ENCODE measurements at regions not wholly inside any gene's neighbourhood (a gene's known extent, or its start where the extent isn't known, plus 50 kb on each side); places are given as distances from the start of the nearest gene placed in this dataset.

DNA sequence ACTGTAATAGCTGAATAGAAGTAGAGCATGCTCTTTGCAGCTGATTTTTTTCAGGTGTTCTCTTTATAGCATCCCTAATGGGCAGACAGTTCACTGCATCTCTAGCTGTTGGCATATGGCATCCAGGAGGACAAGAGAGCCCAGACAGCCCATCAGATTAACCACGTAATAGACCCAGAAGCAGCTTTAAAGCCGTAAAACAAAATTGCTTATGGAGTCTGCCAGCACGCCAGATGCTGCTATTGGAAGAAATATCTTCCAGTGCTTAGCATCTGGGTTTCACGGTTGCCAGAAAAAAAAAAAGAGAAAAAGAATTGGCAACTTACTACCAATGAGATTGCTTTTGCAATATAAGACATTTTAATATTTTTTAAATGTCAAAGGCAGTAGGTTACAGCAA lies 869.4 kb upstream of the NUDT12 start:
- no peak overlapping the region for H3K27ac ChIP-seq (ENCODE audit: low read length)
- H3K9ac ChIP-seq (ENCODE audit: low read length in 2 of 2), result no peak overlapping the region
- no peak overlapping the region for H3K4me3 ChIP-seq (ENCODE audit: low read length in 2 of 2)
- no peaks in the 10 kb centered on the region for H3K9me3 ChIP-seq (ENCODE audit: control insufficient read depth in 2 of 2, low read length in 2 of 2)
- no peaks in the 10 kb centered on the region for H3K4me1 ChIP-seq (ENCODE audit: control insufficient read depth, insufficient read depth, low read length)
- no peaks in the 10 kb centered on the region for H3K36me3 ChIP-seq (ENCODE audit: control insufficient read depth in 2 of 2, insufficient read depth in 2 of 2, low read length in 2 of 2)
- H3K27me3 ChIP-seq (ENCODE audit: control insufficient read depth in 1 of 2, insufficient read depth in 2 of 2, low read length in 2 of 2), result no peaks in the 10 kb centered on the region

DNA sequence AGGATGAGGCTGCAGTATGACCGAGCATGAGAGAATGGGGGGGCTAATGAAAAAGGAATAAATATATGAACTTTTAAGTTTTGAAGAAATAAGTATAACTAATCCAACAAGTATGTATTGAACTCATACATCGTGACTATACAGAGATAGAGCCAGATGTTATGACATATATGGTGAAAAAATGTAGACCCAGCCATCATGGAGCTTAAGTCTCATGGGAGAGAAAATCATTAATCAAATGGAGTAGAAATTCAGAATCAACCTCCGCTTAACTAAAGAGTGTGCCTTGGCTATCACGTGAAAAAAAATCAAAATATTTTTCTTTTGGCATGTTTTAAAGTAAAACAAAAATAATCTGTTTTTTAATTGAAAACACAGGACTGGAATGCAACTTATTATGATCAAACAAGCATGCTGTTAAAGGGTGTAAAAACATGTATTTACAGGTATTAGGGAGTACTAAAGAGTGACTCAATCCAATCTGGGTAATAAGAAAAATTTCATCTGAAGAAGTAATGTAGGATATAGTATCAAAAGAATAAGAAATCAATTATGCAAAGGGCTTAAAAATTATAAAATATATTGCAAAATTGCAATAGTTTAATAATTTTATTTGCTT lies 868.5 kb upstream of the NUDT12 start:
- H3K4me3 ChIP-seq (ENCODE audit: low read length in 2 of 2), result no peak overlapping the region
- no peaks in the 10 kb centered on the region for H3K27me3 ChIP-seq (ENCODE audit: control insufficient read depth in 1 of 2, insufficient read depth in 2 of 2, low read length in 2 of 2)
- no peak overlapping the region for H3K9ac ChIP-seq (ENCODE audit: low read length in 2 of 2)
- no peaks in the 10 kb centered on the region for H3K36me3 ChIP-seq (ENCODE audit: control insufficient read depth in 2 of 2, insufficient read depth in 2 of 2, low read length in 2 of 2)
- no peaks in the 10 kb centered on the region for H3K4me1 ChIP-seq (ENCODE audit: control insufficient read depth, insufficient read depth, low read length)
- H3K9me3 ChIP-seq (ENCODE audit: control insufficient read depth in 2 of 2, low read length in 2 of 2), result no peaks in the 10 kb centered on the region
- no peak overlapping the region for H3K27ac ChIP-seq (ENCODE audit: low read length)

GRCh38 chr5:104429911-104430310 lies 867.3 kb upstream of the NUDT12 start:
- H3K4me3 ChIP-seq (ENCODE audit: low read length in 2 of 2), result no peak overlapping the region
- H3K9me3 ChIP-seq (ENCODE audit: control insufficient read depth in 2 of 2, low read length in 2 of 2), result no peaks in the 10 kb centered on the region
- H3K4me1 ChIP-seq (ENCODE audit: control insufficient read depth, insufficient read depth, low read length), result no peaks in the 10 kb centered on the region
- no peaks in the 10 kb centered on the region for H3K36me3 ChIP-seq (ENCODE audit: control insufficient read depth in 2 of 2, insufficient read depth in 2 of 2, low read length in 2 of 2)
- no peaks in the 10 kb centered on the region for H3K27me3 ChIP-seq (ENCODE audit: control insufficient read depth in 1 of 2, insufficient read depth in 2 of 2, low read length in 2 of 2)
- H3K27ac ChIP-seq (ENCODE audit: low read length), result no peak overlapping the region
- H3K9ac ChIP-seq (ENCODE audit: low read length in 2 of 2), result no peak overlapping the region

DNA sequence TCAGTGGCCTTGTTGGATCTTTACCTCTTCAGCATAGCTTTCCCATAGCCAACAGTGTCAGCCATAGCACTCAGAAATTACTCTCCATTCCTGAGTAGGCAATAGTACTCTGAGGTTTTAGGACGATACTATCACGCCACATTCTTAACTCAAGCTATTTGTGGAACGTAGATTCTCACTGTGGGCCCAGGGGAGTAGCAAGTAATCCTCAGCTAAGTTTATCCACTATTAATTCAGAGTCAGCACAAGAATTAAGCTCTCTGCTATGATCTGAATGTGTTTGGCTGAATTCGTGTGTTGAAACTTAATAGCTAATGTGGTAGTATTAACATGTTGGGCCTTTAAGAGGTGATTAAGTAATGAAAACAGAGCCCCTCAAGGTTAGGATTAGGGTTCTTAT lies 858.8 kb upstream of the NUDT12 start:
- Histone ChIP-seq H3K27ac (ENCODE audit: low read length) (no peak overlapping the region), H3K4me1 (ENCODE audit: control insufficient read depth, insufficient read depth, low read length) (no peaks in the 10 kb centered on the region), H3K4me3 (ENCODE audit: low read length in 2 of 2) (no peak overlapping the region), H3K27me3 (ENCODE audit: control insufficient read depth in 1 of 2, insufficient read depth in 2 of 2, low read length in 2 of 2) (no peaks in the 10 kb centered on the region), H3K9me3 (ENCODE audit: control insufficient read depth in 2 of 2, low read length in 2 of 2) (no peaks in the 10 kb centered on the region), H3K9ac (ENCODE audit: low read length in 2 of 2) (no peak overlapping the region), H3K36me3 (ENCODE audit: control insufficient read depth in 2 of 2, insufficient read depth in 2 of 2, low read length in 2 of 2) (no peaks in the 10 kb centered on the region)

DNA sequence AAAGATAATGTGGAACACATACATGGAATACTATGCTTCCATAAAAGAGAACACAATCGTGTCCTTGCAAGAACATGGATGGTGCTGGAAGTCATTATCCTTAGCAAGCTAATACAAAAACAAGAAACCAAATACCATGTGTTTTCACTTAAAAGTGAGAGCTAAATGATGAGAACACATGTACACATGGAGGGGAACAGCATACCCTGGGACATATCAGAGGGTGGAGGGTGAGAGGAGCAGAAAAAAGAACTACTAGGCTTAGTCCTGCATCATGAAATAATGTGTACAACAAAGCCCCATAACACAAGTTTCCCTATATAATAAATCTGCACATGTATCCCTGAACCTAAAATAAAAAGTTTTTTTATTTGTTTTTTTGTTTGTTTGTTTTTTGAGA lies 855.5 kb upstream of the NUDT12 start:
- Histone ChIP-seq H3K27me3 (ENCODE audit: control insufficient read depth in 1 of 2, insufficient read depth in 2 of 2, low read length in 2 of 2) (no peaks in the 10 kb centered on the region), H3K4me3 (ENCODE audit: low read length in 2 of 2) (no peak overlapping the region), H3K4me1 (ENCODE audit: control insufficient read depth, insufficient read depth, low read length) (no peaks in the 10 kb centered on the region), H3K36me3 (ENCODE audit: control insufficient read depth in 2 of 2, insufficient read depth in 2 of 2, low read length in 2 of 2) (no peaks in the 10 kb centered on the region), H3K9ac (ENCODE audit: low read length in 2 of 2) (no peak overlapping the region), H3K9me3 (ENCODE audit: control insufficient read depth in 2 of 2, low read length in 2 of 2) (no peaks in the 10 kb centered on the region), H3K27ac (ENCODE audit: low read length) (no peak overlapping the region)

DNA sequence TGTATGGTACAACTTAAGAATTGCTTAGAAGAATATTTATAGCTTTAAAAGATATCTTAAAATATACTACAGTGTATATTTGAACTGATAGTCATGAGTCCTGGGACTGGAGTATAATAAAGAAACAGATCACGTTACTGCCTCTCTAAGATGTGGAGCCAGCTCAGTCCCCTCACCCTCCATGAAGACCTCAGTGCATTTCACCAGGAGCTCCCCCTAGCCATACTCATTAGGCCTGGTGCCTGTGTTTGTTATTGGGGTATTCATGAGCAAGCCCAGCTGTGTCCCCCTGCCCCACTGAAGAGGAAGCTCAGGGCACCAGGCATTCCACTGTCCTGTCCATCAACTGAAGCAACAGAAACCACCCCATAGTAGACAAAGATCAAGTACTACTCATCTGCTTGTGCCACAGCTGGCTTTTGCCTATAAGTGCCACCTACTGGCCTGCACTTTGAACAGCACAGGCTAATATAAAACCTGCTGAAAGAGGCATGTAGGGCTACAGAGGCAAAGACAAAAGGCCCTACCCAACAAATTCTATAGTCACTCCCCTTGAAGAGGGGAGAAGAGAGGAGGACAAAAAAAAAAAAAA lies 850.2 kb upstream of the NUDT12 start:
- H3K4me3 ChIP-seq (ENCODE audit: low read length in 2 of 2), result no peak overlapping the region
- no peak overlapping the region for H3K9ac ChIP-seq (ENCODE audit: low read length in 2 of 2)
- no peaks in the 10 kb centered on the region for H3K9me3 ChIP-seq (ENCODE audit: control insufficient read depth in 2 of 2, low read length in 2 of 2)
- H3K27ac ChIP-seq (ENCODE audit: low read length), result no peak overlapping the region
- H3K4me1 ChIP-seq (ENCODE audit: control insufficient read depth, insufficient read depth, low read length), result no peaks in the 10 kb centered on the region
- H3K27me3 ChIP-seq (ENCODE audit: control insufficient read depth in 1 of 2, insufficient read depth in 2 of 2, low read length in 2 of 2), result no peaks in the 10 kb centered on the region
- no peaks in the 10 kb centered on the region for H3K36me3 ChIP-seq (ENCODE audit: control insufficient read depth in 2 of 2, insufficient read depth in 2 of 2, low read length in 2 of 2)

- Histone ChIP-seq H3K4me1 (ENCODE audit: control insufficient read depth, insufficient read depth, low read length) (no peaks in the 10 kb centered on the region), H3K9me3 (ENCODE audit: control insufficient read depth in 2 of 2, low read length in 2 of 2) (no peaks in the 10 kb centered on the region), H3K36me3 (ENCODE audit: control insufficient read depth in 2 of 2, insufficient read depth in 2 of 2, low read length in 2 of 2) (no peaks in the 10 kb centered on the region), H3K27ac (ENCODE audit: low read length) (no peak overlapping the region), H3K4me3 (ENCODE audit: low read length in 2 of 2) (no peak overlapping the region), H3K9ac (ENCODE audit: low read length in 2 of 2) (no peak overlapping the region), H3K27me3 (ENCODE audit: control insufficient read depth in 1 of 2, insufficient read depth in 2 of 2, low read length in 2 of 2) (no peaks in the 10 kb centered on the region)
Measured at GRCh38 chr5:104400941-104401340, 838.4 kb upstream of the NUDT12 start.

DNA sequence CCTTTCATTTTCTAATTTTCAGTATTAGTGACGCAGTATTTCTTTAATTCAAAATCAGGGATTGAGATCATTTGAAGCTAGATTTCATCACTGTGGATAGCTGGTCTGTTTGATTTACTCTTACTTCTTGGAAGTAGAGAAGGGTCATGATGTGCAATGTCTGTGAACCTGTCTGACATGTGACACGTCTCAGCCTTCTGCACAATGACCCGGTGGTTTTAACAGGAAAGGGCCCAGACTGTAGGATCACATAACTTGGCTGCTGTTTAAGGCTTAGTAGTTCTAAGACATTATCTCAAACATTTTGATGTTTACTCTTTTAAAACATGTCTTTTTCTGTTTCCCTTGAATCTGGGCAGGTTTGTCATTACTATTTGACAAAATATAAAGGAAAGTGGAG lies 823.3 kb upstream of the NUDT12 start:
- Histone ChIP-seq H3K36me3 (ENCODE audit: control insufficient read depth in 2 of 2, insufficient read depth in 2 of 2, low read length in 2 of 2) (no peaks in the 10 kb centered on the region), H3K9ac (ENCODE audit: low read length in 2 of 2) (no peak overlapping the region), H3K4me1 (ENCODE audit: control insufficient read depth, insufficient read depth, low read length) (no peaks in the 10 kb centered on the region), H3K4me3 (ENCODE audit: low read length in 2 of 2) (no peak overlapping the region), H3K9me3 (ENCODE audit: control insufficient read depth in 2 of 2, low read length in 2 of 2) (no peaks in the 10 kb centered on the region), H3K27ac (ENCODE audit: low read length) (no peak overlapping the region), H3K27me3 (ENCODE audit: control insufficient read depth in 1 of 2, insufficient read depth in 2 of 2, low read length in 2 of 2) (no peaks in the 10 kb centered on the region)

- no peaks in the 10 kb centered on the region for H3K4me1 ChIP-seq (ENCODE audit: control insufficient read depth, insufficient read depth, low read length)
- H3K27me3 ChIP-seq (ENCODE audit: control insufficient read depth in 1 of 2, insufficient read depth in 2 of 2, low read length in 2 of 2), result no peaks in the 10 kb centered on the region
- no peak overlapping the region for H3K9ac ChIP-seq (ENCODE audit: low read length in 2 of 2)
- no peak overlapping the region for H3K27ac ChIP-seq (ENCODE audit: low read length)
- no peaks in the 10 kb centered on the region for H3K36me3 ChIP-seq (ENCODE audit: control insufficient read depth in 2 of 2, insufficient read depth in 2 of 2, low read length in 2 of 2)
- no peaks in the 10 kb centered on the region for H3K9me3 ChIP-seq (ENCODE audit: control insufficient read depth in 2 of 2, low read length in 2 of 2)
- H3K4me3 ChIP-seq (ENCODE audit: low read length in 2 of 2), result no peak overlapping the region
Measured at GRCh38 chr5:104375345-104375744, 812.8 kb upstream of the NUDT12 start.

DNA sequence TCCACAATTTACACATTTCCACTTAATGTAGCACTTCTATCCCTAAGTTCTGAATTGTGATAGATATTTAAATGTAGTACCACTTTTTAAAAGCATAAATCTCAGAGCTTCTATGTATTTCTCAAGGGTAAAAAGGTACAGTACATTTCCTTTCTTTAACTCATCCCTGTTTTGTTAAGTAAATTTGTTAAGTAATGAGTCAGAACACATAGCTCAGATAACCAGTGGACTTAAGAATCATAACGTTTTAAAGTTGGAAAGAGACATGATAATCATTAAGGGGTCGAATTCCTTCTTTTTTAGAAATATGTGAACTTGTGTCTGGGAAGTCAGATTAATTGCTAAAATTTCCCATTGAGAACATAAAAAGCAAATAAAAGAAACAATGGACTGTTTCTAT lies 810.2 kb upstream of the NUDT12 start:
- Histone ChIP-seq H3K27ac (ENCODE audit: low read length) (no peak overlapping the region), H3K9me3 (ENCODE audit: control insufficient read depth in 2 of 2, low read length in 2 of 2) (no peaks in the 10 kb centered on the region)

GRCh38 chr5:104372376-104372775 lies 809.8 kb upstream of the NUDT12 start:
- Histone ChIP-seq H3K4me3 (ENCODE audit: low read length in 2 of 2) (no peak overlapping the region), H3K27me3 (ENCODE audit: control insufficient read depth in 1 of 2, insufficient read depth in 2 of 2, low read length in 2 of 2) (no peaks in the 10 kb centered on the region), H3K4me1 (ENCODE audit: control insufficient read depth, insufficient read depth, low read length) (no peaks in the 10 kb centered on the region), H3K36me3 (ENCODE audit: control insufficient read depth in 2 of 2, insufficient read depth in 2 of 2, low read length in 2 of 2) (no peaks in the 10 kb centered on the region), H3K9ac (ENCODE audit: low read length in 2 of 2) (no peak overlapping the region), H3K9me3 (ENCODE audit: control insufficient read depth in 2 of 2, low read length in 2 of 2) (no peaks in the 10 kb centered on the region), H3K27ac (ENCODE audit: low read length) (no peak overlapping the region)

More for the DNA sequence above, 810.2 kb upstream of the NUDT12 start:
- Histone ChIP-seq H3K9ac (ENCODE audit: low read length in 2 of 2) (no peak overlapping the region), H3K4me3 (ENCODE audit: low read length in 2 of 2) (no peak overlapping the region), H3K27me3 (ENCODE audit: control insufficient read depth in 1 of 2, insufficient read depth in 2 of 2, low read length in 2 of 2) (no peaks in the 10 kb centered on the region), H3K36me3 (ENCODE audit: control insufficient read depth in 2 of 2, insufficient read depth in 2 of 2, low read length in 2 of 2) (no peaks in the 10 kb centered on the region), H3K4me1 (ENCODE audit: control insufficient read depth, insufficient read depth, low read length) (no peaks in the 10 kb centered on the region)
